GM12873 (cell line): ENCODE measurements at regions not wholly inside any gene's neighbourhood (a gene's known extent, or its start where the extent isn't known, plus 50 kb on each side); places are given as distances from the start of the nearest gene placed in this dataset.

Source experiments
- TF ChIP-seq, protein P1 (sequence below): IDR thresholded peaks from 2 replicates; pipeline ENCODE4 v1.5.1; 2012; ENCODE audit warnings: low read depth, mild to moderate bottlenecking, moderate library complexity, low read length, control low read depth; ENCODE audit not compliant: insufficient read depth; ENCODE audit errors: missing control alignments

GRCh38 chr18:27652480-27653121 is 467.5 kb upstream of the CHST9 start:
- TF ChIP-seq, protein P1, sequence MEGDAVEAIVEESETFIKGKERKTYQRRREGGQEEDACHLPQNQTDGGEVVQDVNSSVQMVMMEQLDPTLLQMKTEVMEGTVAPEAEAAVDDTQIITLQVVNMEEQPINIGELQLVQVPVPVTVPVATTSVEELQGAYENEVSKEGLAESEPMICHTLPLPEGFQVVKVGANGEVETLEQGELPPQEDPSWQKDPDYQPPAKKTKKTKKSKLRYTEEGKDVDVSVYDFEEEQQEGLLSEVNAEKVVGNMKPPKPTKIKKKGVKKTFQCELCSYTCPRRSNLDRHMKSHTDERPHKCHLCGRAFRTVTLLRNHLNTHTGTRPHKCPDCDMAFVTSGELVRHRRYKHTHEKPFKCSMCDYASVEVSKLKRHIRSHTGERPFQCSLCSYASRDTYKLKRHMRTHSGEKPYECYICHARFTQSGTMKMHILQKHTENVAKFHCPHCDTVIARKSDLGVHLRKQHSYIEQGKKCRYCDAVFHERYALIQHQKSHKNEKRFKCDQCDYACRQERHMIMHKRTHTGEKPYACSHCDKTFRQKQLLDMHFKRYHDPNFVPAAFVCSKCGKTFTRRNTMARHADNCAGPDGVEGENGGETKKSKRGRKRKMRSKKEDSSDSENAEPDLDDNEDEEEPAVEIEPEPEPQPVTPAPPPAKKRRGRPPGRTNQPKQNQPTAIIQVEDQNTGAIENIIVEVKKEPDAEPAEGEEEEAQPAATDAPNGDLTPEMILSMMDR = no peak

- TF ChIP-seq, protein P1 = no peak
Observed at GRCh38 chr18:27649621-27650020, 464.5 kb upstream of the CHST9 start.

- TF ChIP-seq, protein P1 = no peak
Observed at GRCh38 chr18:27645929-27646328, 460.8 kb upstream of the CHST9 start.

DNA sequence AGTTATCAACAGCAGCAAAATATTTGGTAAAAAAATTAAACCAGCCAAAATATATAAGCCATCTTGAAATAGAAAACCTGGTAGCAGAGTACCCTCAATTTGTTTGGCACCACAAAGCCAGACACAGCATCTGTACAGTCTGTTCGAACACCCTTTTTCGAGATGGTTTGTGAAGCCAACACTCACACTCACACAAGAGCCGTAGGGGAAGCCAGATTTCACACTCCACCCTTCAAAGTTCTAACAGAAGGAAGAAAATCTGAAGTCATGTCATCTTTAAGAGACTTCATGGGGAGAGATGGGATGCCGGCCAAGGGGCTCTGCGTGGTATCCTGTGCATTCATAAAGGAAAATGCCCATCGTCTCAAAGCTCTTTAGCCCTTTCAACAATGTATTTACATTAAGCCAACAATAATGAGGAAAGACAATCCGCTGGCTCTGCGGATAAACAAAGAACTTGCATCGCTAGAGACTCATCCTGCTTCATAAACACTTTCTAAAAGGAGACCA is 451.5 kb upstream of the CHST9 start:
- TF ChIP-seq, protein P1 = no peak

DNA sequence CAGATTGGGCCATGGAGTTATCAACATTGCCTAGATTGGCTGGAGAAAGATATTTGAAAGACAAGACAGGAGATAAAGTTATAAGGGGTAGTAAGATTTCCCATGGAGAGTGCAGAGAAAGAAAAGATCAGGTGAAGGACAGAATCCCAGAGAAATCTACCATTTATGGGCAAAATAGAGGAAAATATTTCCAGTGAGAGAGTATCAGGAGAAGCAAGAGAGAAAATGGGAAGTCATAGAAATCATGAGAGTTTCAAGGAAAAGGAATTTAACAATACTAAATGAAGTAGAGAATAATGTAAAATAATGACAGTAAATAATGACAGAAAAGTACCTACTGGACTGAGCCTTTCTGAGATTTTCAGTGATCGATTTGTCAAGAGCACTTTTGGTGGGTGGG is 447.6 kb upstream of the CHST9 start:
- TF ChIP-seq, protein P1 = no peak

GRCh38 chr18:27627927-27628326 is 442.8 kb upstream of the CHST9 start:
- TF ChIP-seq, protein P1 = no peak

DNA sequence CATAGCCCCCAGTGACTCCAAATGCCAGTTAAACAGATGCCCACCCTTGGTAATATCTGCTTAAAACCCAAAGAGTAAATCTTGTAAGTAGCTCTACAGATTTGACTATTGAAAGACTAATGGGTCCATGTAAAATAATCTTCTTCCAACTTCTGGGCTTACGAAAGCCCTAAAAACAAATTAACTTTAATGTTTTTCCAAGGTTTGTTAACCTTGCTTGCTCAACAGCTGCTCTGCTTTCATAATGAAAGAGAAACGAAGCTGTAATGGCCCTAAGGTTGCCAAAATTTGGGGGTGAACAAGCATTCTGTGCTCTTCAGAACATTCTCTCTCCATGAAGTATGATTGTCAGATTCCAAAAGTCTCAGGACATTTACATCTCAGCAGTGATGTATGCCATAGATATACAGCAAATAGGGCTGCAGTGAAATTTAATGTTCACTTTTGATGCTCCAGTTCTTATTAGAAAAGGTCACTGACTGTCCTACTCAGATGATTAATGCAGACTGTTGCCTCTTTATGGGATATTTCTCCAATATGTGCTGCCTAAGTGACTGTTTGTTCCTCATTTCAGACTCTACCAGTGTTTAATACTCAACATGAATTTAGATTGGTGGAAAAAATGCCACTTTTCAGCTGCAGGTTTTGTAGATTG is 436.3 kb upstream of the CHST9 start:
- TF ChIP-seq, protein P1 = no peak
